ENCODE measurements at regions not wholly inside any gene's neighbourhood (a gene's known extent, or its start where the extent isn't known, plus 50 kb on each side); places are given as distances from the start of the nearest gene placed in this dataset.

- Histone ChIP-seq H3K27ac (no peak overlapping the region), H3K36me3 (no peaks in the 10 kb centered on the region), H3K9me3 (no peaks in the 10 kb centered on the region), H3K4me3 (no peak overlapping the region), H3K27me3 (peaks cover 0 to 83% (median 0%) of the 10 kb centered on the region in 4 donors), H3K4me1 (peaks cover 0 to 13% (median 10%) of the 10 kb centered on the region in 3 donors)
- WGBS, 2 donors = 83 to 91% methylated on average over 15 to 16 of the region's 17 CpGs
- intact Hi-C loops (cut with DNase I) = no loop called here
- DNase-seq = no peak
- TF ChIP-seq, protein P1, sequence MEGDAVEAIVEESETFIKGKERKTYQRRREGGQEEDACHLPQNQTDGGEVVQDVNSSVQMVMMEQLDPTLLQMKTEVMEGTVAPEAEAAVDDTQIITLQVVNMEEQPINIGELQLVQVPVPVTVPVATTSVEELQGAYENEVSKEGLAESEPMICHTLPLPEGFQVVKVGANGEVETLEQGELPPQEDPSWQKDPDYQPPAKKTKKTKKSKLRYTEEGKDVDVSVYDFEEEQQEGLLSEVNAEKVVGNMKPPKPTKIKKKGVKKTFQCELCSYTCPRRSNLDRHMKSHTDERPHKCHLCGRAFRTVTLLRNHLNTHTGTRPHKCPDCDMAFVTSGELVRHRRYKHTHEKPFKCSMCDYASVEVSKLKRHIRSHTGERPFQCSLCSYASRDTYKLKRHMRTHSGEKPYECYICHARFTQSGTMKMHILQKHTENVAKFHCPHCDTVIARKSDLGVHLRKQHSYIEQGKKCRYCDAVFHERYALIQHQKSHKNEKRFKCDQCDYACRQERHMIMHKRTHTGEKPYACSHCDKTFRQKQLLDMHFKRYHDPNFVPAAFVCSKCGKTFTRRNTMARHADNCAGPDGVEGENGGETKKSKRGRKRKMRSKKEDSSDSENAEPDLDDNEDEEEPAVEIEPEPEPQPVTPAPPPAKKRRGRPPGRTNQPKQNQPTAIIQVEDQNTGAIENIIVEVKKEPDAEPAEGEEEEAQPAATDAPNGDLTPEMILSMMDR (IDR thresholded peaks at IDR 0.05) = no peak
- TF ChIP-seq POLR2A (IDR thresholded peaks at IDR 0.05) = no peak
Measured at GRCh38 chr2:120578576-120579352, 156.9 kb upstream of the GLI2 start.

DNA sequence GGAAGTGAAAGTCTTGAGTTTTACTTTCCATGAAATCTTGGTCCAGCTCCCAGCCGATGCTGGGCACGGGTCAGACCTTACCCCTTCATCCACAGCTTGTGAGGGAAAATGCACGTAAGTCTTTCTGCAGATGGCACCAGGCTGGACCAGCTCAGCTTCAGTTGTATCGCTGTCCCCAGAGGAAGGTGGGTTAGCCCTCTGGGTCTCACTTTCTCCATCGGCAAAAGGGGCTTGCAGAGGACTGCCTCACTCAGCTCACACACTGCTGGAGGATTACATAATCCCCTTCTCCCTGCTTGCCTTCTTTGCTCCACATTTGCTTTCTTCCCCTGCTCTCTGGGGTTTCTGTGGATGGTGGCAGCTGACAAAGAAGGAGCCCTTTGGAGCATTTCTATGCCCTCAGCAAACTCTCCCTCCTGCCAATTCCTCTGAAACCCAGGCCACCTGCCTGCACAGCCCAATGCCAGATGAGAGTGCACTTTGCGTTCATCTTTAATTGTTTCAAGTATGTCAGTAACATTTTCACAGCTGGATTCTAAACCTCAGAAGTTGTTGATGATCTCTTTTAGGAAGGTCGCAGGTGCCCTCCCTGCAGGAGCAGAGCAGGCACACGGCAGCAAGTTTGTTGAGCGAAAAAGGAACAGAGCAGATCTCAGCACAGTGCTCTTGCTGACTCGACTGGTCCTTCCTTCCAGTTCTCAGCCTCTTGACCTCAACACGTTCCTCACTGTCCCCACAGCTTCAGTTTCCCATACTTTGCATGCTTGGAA, 155.6 kb upstream of the GLI2 start:
- DNase-seq = no peak
- no peaks in the 10 kb centered on the region for H3K9me3 ChIP-seq
- H3K27ac ChIP-seq = no peak overlapping the region
- intact Hi-C loops (cut with DNase I) = no loop called here
- TF ChIP-seq POLR2A (IDR thresholded peaks at IDR 0.05) = no peak
- TF ChIP-seq, protein P1 (IDR thresholded peaks at IDR 0.05) = no peak
- H3K4me1 ChIP-seq = peaks cover 0 to 13% (median 10%) of the 10 kb centered on the region in 3 donors
- H3K4me3 ChIP-seq = no peak overlapping the region
- peaks cover 0 to 83% (median 0%) of the 10 kb centered on the region in 4 donors for H3K27me3 ChIP-seq
- WGBS, 2 donors = 80 to 82% methylated on average over 11 of the region's 11 CpGs
- no peaks in the 10 kb centered on the region for H3K36me3 ChIP-seq

DNA sequence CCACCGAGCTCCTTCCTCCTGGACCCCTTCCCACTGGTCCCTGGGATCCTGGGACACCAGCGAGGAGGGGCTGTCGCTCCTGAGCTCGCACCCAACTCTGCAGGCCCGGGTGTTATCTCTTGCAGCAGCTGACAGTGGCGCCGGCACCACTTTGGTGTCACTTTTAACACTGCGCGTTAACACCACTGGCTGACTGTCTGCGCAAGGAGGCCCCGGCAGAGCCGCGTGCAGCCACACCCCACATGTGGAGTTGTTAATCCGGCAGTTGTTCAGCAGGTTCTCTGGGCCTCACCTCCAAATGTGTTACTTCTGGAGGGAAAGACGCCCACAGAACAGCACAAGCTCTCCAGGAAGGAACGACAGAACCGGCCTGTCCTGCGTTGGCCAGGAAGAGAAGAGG, 155.0 kb upstream of the GLI2 start:
- no peaks in the 10 kb centered on the region for H3K36me3 ChIP-seq
- peaks cover 0 to 13% (median 10%) of the 10 kb centered on the region in 3 donors for H3K4me1 ChIP-seq
- 41 to 56% methylated on average over 9 to 11 of the region's 18 CpGs for WGBS, 2 donors
- no peak overlapping the region for H3K27ac ChIP-seq
- H3K9me3 ChIP-seq = no peaks in the 10 kb centered on the region
- no peak overlapping the region for H3K4me3 ChIP-seq
- intact Hi-C loops (cut with DNase I) = no loop called here
- TF ChIP-seq POLR2A (IDR thresholded peaks at IDR 0.05) = no peak
- TF ChIP-seq, protein P1 (IDR thresholded peaks at IDR 0.05) = no peak
- H3K27me3 ChIP-seq = peaks cover 0 to 83% (median 0%) of the 10 kb centered on the region in 4 donors
- no peak for DNase-seq

DNA sequence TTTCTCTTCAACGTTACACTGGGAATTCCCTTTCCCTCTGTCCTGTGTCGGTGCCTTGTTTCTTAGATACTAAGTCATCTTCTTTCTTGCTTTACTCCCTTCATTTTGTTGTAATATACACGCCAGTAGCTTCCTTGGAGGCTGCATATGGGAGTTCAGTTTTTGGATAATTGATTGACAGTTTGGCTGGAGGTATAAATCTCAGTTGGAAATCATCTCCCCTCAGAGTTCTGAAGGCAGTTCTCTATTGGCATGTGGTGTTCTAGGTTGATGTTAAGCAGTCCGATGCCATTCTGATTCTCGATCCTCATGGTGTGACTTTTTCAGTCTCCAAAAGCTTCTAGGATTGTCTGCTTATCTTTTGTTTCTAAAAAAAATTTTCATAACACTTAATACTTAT, 152.5 kb upstream of the GLI2 start:
- Histone ChIP-seq H3K4me3 (no peak overlapping the region), H3K9me3 (no peaks in the 10 kb centered on the region), H3K4me1 (peaks cover 5 to 15% (median 12%) of the 10 kb centered on the region in 3 donors), H3K27me3 (peaks cover 0 to 83% (median 5%) of the 10 kb centered on the region in 4 donors), H3K27ac (no peak overlapping the region), H3K36me3 (no peaks in the 10 kb centered on the region)
- DNase-seq = no peak
- TF ChIP-seq POLR2A (IDR thresholded peaks at IDR 0.05) = no peak
- TF ChIP-seq, protein P1 (IDR thresholded peaks at IDR 0.05) = no peak
- intact Hi-C loops (cut with DNase I) = no loop called here
- 88 to 89% methylated on average over 5 of the region's 5 CpGs for WGBS, 2 donors

Data from esophagus squamous epithelium (tissue), 5 donors.